B cell (primary cell): ENCODE measurements at regions not wholly inside any gene's neighbourhood (a gene's known extent, or its start where the extent isn't known, plus 50 kb on each side); places are given as distances from the start of the nearest gene placed in this dataset.

ENCODE experiments used
- CTCF ChIP-seq: fragments of 200-600 bp; IDR thresholded peaks from one replicate; pipeline ENCODE4 v1.8.0; 2022; ENCODE audit warnings: antibody characterized with exemption, mild to moderate bottlenecking
- EZH2 ChIP-seq: IDR thresholded peaks from 2 replicates; pipeline ENCODE4 v1.6.1; 2012; ENCODE audit warnings: borderline replicate concordance, low read depth, mild to moderate bottlenecking, moderate library complexity, low read length; ENCODE audit not compliant: insufficient read depth, poor library complexity, severe bottlenecking

GRCh38 chrX:8043121-8043520 is 115.9 kb upstream of the PNPLA4 start:
- TF ChIP-seq CTCF (no peak), EZH2 (no peak)
